CD4-positive, alpha-beta T cell treated with Interleukin-2 at 100 ng/mL for 4 hours (primary cell): ENCODE measurements at regions not wholly inside any gene's neighbourhood (a gene's known extent, or its start where the extent isn't known, plus 50 kb on each side); places are given as distances from the start of the nearest gene placed in this dataset.

Experiments
- DNase-seq: peaks from one replicate; pipeline ENCODE4 v3.0.0-alpha.2; 2020; ENCODE audit warnings: low spot score

- DNase-seq, result no peak
These were observed 263.1 kb upstream of the GYPC start for GRCh38 chr2:126392889-126393288.

- DNase-seq, result peak; percentile 7
These were observed 257.0 kb upstream of the GYPC start for GRCh38 chr2:126399001-126399400.

- no peak for DNase-seq
These were observed 252.8 kb upstream of the GYPC start for GRCh38 chr2:126403039-126403628.

- DNase-seq, result no peak
These were observed 249.7 kb upstream of the GYPC start for GRCh38 chr2:126406267-126406666.

- no peak for DNase-seq
These were observed 247.3 kb upstream of the GYPC start for GRCh38 chr2:126408671-126409070.

GRCh38 chr2:126409850-126410249 lies 246.1 kb upstream of the GYPC start:
- DNase-seq, result no peak

GRCh38 chr2:126413079-126413478 lies 242.9 kb upstream of the GYPC start:
- no peak for DNase-seq

- DNase-seq, result no peak
These were observed 236.6 kb upstream of the GYPC start for GRCh38 chr2:126419403-126419802.

- DNase-seq, result no peak
These were observed 230.0 kb upstream of the GYPC start for GRCh38 chr2:126425943-126426342.

- DNase-seq, result no peak
These were observed 226.9 kb upstream of the GYPC start for GRCh38 chr2:126429103-126429502.

- DNase-seq, result no peak
These were observed 224.8 kb upstream of the GYPC start for GRCh38 chr2:126431136-126431535.

- DNase-seq, result no peak
These were observed 219.5 kb upstream of the GYPC start for GRCh38 chr2:126436411-126436810.

- DNase-seq, result no peak
These were observed 218.9 kb upstream of the GYPC start for GRCh38 chr2:126437016-126437415.

- DNase-seq, result no peak
These were observed 211.4 kb upstream of the GYPC start for GRCh38 chr2:126444512-126444911.

- no peak for DNase-seq
These were observed 209.8 kb upstream of the GYPC start for GRCh38 chr2:126446106-126446695.

- no peak for DNase-seq
These were observed 207.3 kb upstream of the GYPC start for GRCh38 chr2:126448611-126449010.

- DNase-seq, result no peak
These were observed 206.3 kb upstream of the GYPC start for GRCh38 chr2:126449677-126450076.

GRCh38 chr2:126463892-126464674 lies 191.9 kb upstream of the GYPC start:
- DNase-seq, result no peak

GRCh38 chr2:126467367-126468054 lies 188.4 kb upstream of the GYPC start:
- DNase-seq, result no peak

- no peak for DNase-seq
These were observed 180.9 kb upstream of the GYPC start for GRCh38 chr2:126475031-126475430.

GRCh38 chr2:126476691-126477090 lies 179.3 kb upstream of the GYPC start:
- DNase-seq, result no peak

GRCh38 chr2:126480033-126480432 lies 175.9 kb upstream of the GYPC start:
- no peak for DNase-seq
